NCI-H1105 treated with DMSO at 0.1 percent for 48 hours (cell line): ENCODE measurements at regions not wholly inside any gene's neighbourhood (a gene's known extent, or its start where the extent isn't known, plus 50 kb on each side); places are given as distances from the start of the nearest gene placed in this dataset.

Source experiments
- DNase-seq: peaks from one replicate; lab custom pipeline; 2025; lab: John Stamatoyannopoulos, UW

- DNase-seq, result no peak
Observed at GRCh38 chr3:106533788-106534160, 665.0 kb upstream of the CBLB start.

- no peak for DNase-seq
Observed at GRCh38 chr3:106534206-106534605, 665.4 kb upstream of the CBLB start.

DNA sequence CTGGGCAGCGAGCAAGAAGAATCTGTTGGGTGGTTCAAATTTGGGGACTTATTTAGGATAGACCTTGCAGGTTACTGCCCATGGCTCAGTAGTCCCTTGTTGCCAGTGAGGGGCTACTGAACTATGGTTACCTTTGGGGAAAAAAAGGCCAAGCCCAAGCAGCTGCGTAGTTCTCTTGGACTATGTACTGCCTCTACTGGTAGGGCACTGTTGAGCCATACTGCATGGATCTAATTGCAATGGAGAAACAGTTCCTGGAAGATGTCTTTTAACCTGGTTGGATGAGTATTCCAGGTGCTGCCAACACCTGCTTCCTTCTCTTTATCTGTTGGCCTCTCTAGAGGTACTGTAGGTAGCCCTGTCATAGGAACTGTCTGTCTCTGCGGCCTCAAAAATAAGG is 671.9 kb upstream of the CBLB start:
- DNase-seq, result no peak

GRCh38 chr3:106542101-106542769 is 673.4 kb upstream of the CBLB start:
- no peak for DNase-seq

DNA sequence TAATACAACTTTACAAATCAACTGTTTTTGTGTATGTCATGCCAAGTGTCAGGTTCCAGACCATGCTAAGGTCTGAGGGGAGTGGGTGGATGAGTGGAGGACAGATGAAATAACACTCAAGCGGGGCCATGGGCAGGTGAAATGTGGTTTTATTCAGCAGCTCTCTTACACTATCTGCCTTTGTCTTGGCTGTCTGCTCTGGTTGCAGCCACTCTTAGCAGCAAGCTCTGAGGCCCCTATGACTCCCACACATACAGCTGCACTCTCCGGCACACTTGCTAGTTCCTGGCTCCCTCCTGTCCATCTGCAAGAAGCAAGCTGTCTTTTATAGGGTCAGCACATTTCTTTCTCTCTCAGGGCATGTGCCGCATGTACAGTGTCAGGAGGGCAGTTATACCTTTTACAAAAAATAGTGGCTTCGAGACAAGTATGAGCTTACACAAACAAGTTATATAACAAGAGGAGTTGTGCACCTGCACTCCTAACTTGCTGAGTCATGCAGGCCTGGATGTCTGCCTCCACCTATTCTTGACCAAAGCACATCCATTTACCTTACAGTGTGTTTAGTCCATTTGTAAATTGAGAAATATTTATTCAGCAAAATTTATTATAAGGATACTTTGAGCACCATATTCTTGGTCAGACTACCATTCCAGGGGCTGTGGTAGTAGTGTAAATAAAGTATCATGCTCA is 683.7 kb upstream of the CBLB start:
- no peak for DNase-seq

DNA sequence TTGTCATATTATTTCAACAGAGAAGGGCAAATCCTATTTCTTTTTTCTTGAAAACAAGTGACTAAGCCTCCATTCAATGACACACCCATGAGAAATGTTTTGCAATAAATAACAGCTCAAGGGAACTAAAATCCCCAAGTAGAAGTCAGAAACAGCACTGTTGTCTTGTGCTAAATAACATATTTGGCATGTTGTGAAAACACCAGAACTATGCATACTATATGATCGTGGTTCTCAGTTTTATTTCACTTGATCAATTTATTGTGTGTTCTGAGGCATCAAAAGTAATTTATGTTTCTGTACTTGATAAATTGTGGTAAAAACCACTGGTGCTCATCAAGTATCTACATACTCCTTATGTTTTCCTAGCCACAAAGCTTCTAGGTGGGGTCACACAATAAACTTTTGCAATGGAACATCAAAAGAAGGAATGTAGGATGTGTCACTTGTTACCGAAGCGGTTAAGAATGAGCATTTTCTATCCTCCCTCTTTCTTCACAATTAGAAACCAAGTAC is 691.7 kb upstream of the CBLB start:
- DNase-seq, result no peak

GRCh38 chr3:106566277-106566676 is 697.5 kb upstream of the CBLB start:
- DNase-seq, result no peak

GRCh38 chr3:106570426-106570825 is 701.6 kb upstream of the CBLB start:
- no peak for DNase-seq

GRCh38 chr3:106573605-106574004 is 704.8 kb upstream of the CBLB start:
- DNase-seq, result peak; percentile 85

GRCh38 chr3:106575029-106575428 is 706.2 kb upstream of the CBLB start:
- no peak for DNase-seq

DNA sequence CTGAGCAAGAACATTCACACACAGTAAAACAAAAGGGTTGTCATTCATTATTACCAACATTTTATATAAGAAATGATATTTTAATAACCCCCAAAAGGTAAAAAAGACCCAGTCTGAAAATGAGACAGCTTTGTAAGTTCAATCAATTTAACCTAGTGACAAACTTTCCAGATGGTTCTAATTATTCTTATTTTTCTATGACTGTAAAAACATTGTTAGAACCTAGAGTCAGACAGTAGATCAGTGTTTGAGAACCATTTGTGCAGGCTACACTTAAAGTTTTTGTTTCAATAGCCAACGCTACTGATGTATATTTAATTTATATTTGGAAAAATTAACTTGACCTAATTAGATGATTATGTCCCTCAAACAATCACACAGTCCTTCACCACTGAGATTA is 708.4 kb upstream of the CBLB start:
- DNase-seq, result no peak

- DNase-seq, result no peak
Observed at GRCh38 chr3:106578911-106579310, 710.1 kb upstream of the CBLB start.

DNA sequence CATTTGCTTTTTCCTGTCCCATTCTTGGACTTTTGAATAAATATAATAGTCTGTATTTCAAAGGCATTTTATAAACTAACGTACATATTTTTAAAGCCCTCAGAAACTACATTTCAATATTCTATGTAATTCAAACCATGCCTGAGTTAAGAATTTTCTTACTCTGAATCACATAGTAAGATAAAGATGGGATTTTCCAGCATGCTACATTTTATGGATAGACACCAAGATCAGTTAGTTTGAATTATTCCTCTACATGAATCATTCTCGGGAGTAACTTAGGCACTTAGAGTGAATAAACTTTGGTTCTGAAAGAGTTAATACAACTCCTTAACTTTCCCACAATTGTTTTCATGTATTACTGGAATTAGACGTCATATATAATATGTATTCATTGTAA is 713.3 kb upstream of the CBLB start:
- no peak for DNase-seq

GRCh38 chr3:106587551-106587950 is 718.7 kb upstream of the CBLB start:
- no peak for DNase-seq

DNA sequence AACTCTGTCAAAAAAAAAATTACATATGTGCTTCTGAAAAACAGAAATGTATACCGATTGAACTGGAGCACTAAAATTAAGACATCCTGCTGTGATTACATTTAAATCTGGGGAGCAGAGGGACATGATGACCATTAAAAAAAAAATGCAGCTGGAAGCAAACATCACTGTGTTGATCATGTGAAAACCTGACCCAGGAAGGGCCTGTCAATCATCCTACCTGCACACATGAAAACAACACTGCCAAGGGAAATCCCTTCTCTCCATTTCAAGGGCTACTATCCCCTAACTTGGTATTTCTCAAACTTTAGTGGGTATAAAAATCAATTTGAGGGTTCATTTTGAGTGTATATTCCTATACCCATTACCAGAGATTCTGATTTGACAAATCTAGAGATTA is 719.9 kb upstream of the CBLB start:
- DNase-seq, result no peak

- no peak for DNase-seq
Observed at GRCh38 chr3:106589311-106589942, 720.6 kb upstream of the CBLB start.

GRCh38 chr3:106590216-106590615 is 721.4 kb upstream of the CBLB start:
- no peak for DNase-seq

DNA sequence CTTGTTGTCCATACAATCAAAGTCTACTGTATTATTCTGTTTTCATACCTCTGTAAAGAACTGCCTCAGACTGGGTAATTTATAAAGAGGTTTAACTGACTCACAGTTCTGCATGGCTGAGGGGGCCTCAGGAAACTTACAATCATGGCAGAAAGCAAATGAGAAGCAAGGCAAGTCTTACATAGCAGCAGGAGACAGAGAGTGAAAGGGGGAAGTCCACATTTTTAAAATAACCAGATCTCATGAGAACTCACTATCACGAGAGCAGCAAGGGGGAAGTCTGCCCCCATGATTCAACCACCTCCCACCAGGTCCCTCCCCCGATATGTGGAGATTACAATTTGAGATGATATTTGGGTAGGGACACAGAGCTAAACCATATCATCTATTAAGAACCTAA is 724.6 kb upstream of the CBLB start:
- no peak for DNase-seq

DNA sequence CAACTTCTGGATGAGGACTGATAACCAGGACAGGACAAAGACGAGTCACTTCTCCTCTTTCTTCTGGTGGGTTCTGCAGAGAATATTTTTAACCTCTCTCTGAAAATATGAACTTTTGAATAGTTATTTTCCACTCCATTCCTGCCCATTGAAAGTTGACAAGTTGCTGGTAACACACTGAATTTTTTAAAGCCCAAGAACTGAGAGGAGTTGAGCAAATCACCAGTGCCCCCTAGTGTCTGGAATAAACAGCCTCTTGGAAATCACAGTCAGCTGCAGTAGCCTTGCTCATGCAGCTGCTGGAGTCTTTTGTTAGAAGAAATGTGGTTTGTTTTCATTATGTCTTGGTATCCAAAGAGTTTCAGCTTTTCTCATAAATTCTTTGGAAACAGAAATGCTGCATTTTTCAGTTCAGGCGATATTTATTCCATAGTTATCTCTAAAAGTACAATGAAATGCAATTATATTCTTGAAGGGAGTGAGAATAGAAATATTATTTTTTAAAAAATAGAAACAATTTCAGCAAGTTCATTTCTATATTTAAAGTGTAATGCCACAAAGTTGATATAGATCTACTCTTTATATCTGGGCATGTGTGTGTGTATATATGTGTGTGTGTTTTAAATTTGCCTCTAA is 741.0 kb upstream of the CBLB start:
- peak; percentile 81 for DNase-seq

GRCh38 chr3:106610362-106610959 is 741.6 kb upstream of the CBLB start:
- no peak for DNase-seq

DNA sequence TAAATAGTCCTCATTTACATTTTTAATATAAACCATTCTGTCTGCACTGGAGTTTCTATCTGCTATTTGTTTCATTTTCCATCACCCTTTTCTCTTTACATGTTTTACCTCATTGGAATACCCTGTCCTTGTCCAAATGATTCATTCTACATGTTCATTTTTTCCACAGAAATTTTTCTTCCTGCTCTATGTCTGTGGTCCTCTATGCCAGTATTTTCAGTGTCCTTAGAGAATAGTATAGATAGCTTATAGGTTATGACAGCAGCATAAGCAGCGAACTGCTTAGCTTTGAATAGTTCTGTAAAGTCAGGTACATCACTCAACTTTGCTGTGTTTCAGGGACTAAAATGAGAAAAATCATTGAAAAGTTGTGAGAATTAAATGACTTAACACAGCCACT is 742.3 kb upstream of the CBLB start:
- DNase-seq, result no peak

GRCh38 chr3:106611841-106612240 is 743.0 kb upstream of the CBLB start:
- DNase-seq, result no peak
